Mesenchymal stem cell (in vitro differentiated cells and primary cell): ENCODE measurements at regions not wholly inside any gene's neighbourhood (a gene's known extent, or its start where the extent isn't known, plus 50 kb on each side); places are given as distances from the start of the nearest gene placed in this dataset.

Experiments used
- DNase-seq: peaks from one replicate; pipeline ENCODE4 v3.0.0-alpha.2; 2013
- H2AFZ ChIP-seq: one replicate; pipeline ENCODE4 v1.6.1; 2013; ENCODE audit warnings: low read depth, mild to moderate bottlenecking, control low read depth, inconsistent platforms, low read length, moderate library complexity
- H2AK5ac ChIP-seq: 2 replicates; pipeline ENCODE4 v1.6.1; 2013; ENCODE audit warnings: low read length, moderate library complexity, mild to moderate bottlenecking, inconsistent platforms; ENCODE audit not compliant: severe bottlenecking
- H2BK120ac ChIP-seq: one replicate; pipeline ENCODE4 v1.6.1; 2013; ENCODE audit warnings: low read depth, mild to moderate bottlenecking, inconsistent platforms, low read length, moderate library complexity
- H2BK12ac ChIP-seq, 2 experiments: one replicate each; pipeline ENCODE4 v1.6.1; 2013; ENCODE audit warnings: inconsistent platforms in 2 of 2, low read length in 2 of 2, mild to moderate bottlenecking in 2 of 2, moderate library complexity in 2 of 2, control low read depth in 1 of 2
- H2BK15ac ChIP-seq: one replicate; pipeline ENCODE4 v1.6.1; 2013; ENCODE audit warnings: mild to moderate bottlenecking, low read depth, inconsistent platforms; ENCODE audit not compliant: poor library complexity, severe bottlenecking
- H2BK5ac ChIP-seq: 2 replicates; pipeline ENCODE4 v1.6.1; 2013; ENCODE audit warnings: low read depth, mild to moderate bottlenecking, low read length, control low read depth, inconsistent platforms; ENCODE audit not compliant: poor library complexity, severe bottlenecking
- H3K14ac ChIP-seq, 2 experiments: one replicate each; pipeline ENCODE4 v1.6.1; 2013; ENCODE audit warnings: inconsistent platforms in 2 of 2, low read length in 2 of 2, control low read depth in 1 of 2, mild to moderate bottlenecking in 1 of 2, moderate library complexity in 1 of 2
- H3K18ac ChIP-seq, 2 experiments: one replicate each; pipeline ENCODE4 v1.6.1; 2013; ENCODE audit warnings: inconsistent platforms in 2 of 2, low read length in 2 of 2, control low read depth in 1 of 2, low read depth in 1 of 2, mild to moderate bottlenecking in 1 of 2
- H3K23ac ChIP-seq, 2 experiments: one replicate each; pipeline ENCODE4 v1.6.1; 2013; ENCODE audit warnings: inconsistent platforms in 2 of 2, low read length in 2 of 2, mild to moderate bottlenecking in 2 of 2, moderate library complexity in 2 of 2, control low read depth in 1 of 2
- H3K27ac ChIP-seq: 2 replicates; pipeline ENCODE4 v1.5.1; 2013; ENCODE audit warnings: mild to moderate bottlenecking, moderate library complexity, low read length, control low read depth, inconsistent platforms; ENCODE audit not compliant: poor library complexity, severe bottlenecking
- H3K27me3 ChIP-seq, 2 experiments: 2 replicates each; pipeline versions ENCODE4 v1.6.1 to v1.7.0; 2013; ENCODE audit warnings: low read length in 2 of 2, mild to moderate bottlenecking in 2 of 2, moderate library complexity in 2 of 2, control low read depth in 1 of 2, inconsistent platforms in 1 of 2; ENCODE audit not compliant: control insufficient read depth in 1 of 2, insufficient read depth in 1 of 2
- H3K36me3 ChIP-seq, 2 experiments: 2 replicates each; pipeline versions ENCODE4 v1.6.1 to v1.7.0; 2013; ENCODE audit warnings: low read length in 2 of 2, control low read depth in 1 of 2, inconsistent platforms in 1 of 2, low read depth in 1 of 2, mild to moderate bottlenecking in 1 of 2; ENCODE audit not compliant: insufficient read depth in 2 of 2, control insufficient read depth in 1 of 2
- H3K4ac ChIP-seq, 2 experiments: one replicate each; pipeline ENCODE4 v1.6.1; 2013; ENCODE audit warnings: inconsistent platforms in 2 of 2, low read length in 2 of 2, mild to moderate bottlenecking in 2 of 2, moderate library complexity in 2 of 2, control low read depth in 1 of 2, low read depth in 1 of 2
- H3K4me1 ChIP-seq: 2 replicates; pipeline ENCODE4 v1.6.1; 2013; ENCODE audit warnings: low read depth, low read length, control low read depth; ENCODE audit not compliant: control insufficient read depth, insufficient read depth
- H3K4me2 ChIP-seq: 2 replicates; pipeline ENCODE4 v1.6.1; 2013; ENCODE audit warnings: low read length, mild to moderate bottlenecking, inconsistent platforms; ENCODE audit not compliant: poor library complexity, severe bottlenecking
- H3K4me3 ChIP-seq, 2 experiments: 2 replicates each; pipeline versions ENCODE4 v1.5.1 to v1.7.0; 2013; ENCODE audit warnings: low read length in 2 of 2, mild to moderate bottlenecking in 2 of 2, control low read depth in 1 of 2, low read depth in 1 of 2; ENCODE audit not compliant: insufficient read depth in 1 of 2
- H3K79me1 ChIP-seq: replicated peaks from 2 replicates; pipeline ENCODE4 v1.6.1; 2013; ENCODE audit warnings: mild to moderate bottlenecking, control low read depth, low read length, inconsistent platforms; ENCODE audit not compliant: poor library complexity, severe bottlenecking
- H3K9ac ChIP-seq: 2 replicates; pipeline ENCODE4 v1.7.0; 2013; ENCODE audit warnings: mild to moderate bottlenecking, low read length, moderate library complexity
- H3K9me3 ChIP-seq: 2 replicates; pipeline ENCODE4 v1.7.0; 2013; ENCODE audit warnings: mild to moderate bottlenecking, low read length; ENCODE audit not compliant: control insufficient read depth
- H4K8ac ChIP-seq: one replicate; pipeline ENCODE4 v1.6.1; 2013; ENCODE audit warnings: inconsistent platforms, mild to moderate bottlenecking, low read length, moderate library complexity
- H4K91ac ChIP-seq: one replicate; pipeline ENCODE4 v1.6.1; 2013; ENCODE audit warnings: mild to moderate bottlenecking, low read length, inconsistent platforms
- WGBS: methylation state at CpG from one replicate; pipeline ENCODE4 v1.1.7; 2013; ENCODE audit warnings: mixed read lengths; 5-methylcytosine and 5-hydroxymethylcytosine counted together

DNA sequence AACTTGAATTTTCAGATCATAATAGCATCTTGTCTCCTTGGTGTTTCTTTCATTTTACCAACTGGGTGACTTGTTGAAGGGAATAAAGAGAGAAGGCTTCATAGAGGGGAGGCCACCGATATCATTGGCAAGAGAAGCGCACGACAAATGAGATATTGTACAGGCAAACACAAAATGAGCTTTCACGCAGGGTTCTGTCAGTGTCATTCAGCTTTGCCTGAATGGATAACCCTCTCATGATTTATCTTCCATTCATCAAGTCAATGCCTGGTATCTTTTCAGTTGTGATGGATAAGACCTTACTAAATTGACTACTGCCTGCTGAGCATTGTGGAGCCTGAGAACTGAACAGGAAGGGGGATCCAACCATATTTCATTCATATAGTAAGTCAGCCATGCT, 188.6 kb upstream of the EPHA3 start:
- DNase-seq, result no peak
- no peaks in the 10 kb centered on the region for H3K4me1 ChIP-seq
- no peak overlapping the region for H3K4ac ChIP-seq
- no peak overlapping the region for H2AK5ac ChIP-seq
- no peak overlapping the region for H3K4me3 ChIP-seq
- H3K4me2 ChIP-seq, result no peak overlapping the region
- no peak overlapping the region for H2BK12ac ChIP-seq
- no peaks in the 10 kb centered on the region for H3K79me1 ChIP-seq
- no peak overlapping the region for H4K91ac ChIP-seq
- H3K9ac ChIP-seq, result no peak overlapping the region
- H3K18ac ChIP-seq, result no peak overlapping the region
- H2AFZ ChIP-seq, result no peak overlapping the region
- no peak overlapping the region for H3K23ac ChIP-seq
- H3K9me3 ChIP-seq, result no peaks in the 10 kb centered on the region
- H3K14ac ChIP-seq, result no peak overlapping the region
- no peaks in the 10 kb centered on the region for H3K27me3 ChIP-seq
- no peak overlapping the region for H2BK15ac ChIP-seq
- no peak overlapping the region for H2BK120ac ChIP-seq
- H2BK5ac ChIP-seq, result no peak overlapping the region
- no peak overlapping the region for H4K8ac ChIP-seq
- no peaks in the 10 kb centered on the region for H3K36me3 ChIP-seq
- WGBS, result 100% methylated on average over 1 of the region's 4 CpGs
- H3K27ac ChIP-seq, result no peak overlapping the region

DNA sequence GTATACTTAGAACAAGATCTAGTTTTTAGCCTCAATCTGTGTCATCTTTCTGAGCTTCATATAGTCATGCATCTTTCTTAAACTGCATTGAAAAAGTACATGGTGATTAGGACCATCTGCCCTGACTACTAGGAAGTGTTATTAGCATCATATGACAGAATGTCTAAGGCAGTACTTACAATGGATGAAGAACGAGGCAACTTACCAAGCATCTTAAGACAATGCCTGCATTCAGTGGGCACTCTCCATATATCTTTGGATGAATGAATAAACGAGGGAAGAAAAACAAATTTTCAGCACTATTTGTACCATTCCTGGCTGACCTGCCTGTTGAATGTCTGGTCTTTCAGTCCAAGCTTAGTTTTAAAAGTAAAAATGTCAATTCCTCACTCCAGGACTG, 185.4 kb upstream of the EPHA3 start:
- no peak overlapping the region for H2BK15ac ChIP-seq
- no peak overlapping the region for H2BK120ac ChIP-seq
- H2AFZ ChIP-seq, result no peak overlapping the region
- DNase-seq, result no peak
- H3K9me3 ChIP-seq, result no peaks in the 10 kb centered on the region
- H3K14ac ChIP-seq, result no peak overlapping the region
- H3K36me3 ChIP-seq, result no peaks in the 10 kb centered on the region
- WGBS, result 51% methylated on average over 2 of the region's 2 CpGs
- no peak overlapping the region for H3K4me2 ChIP-seq
- H3K23ac ChIP-seq, result no peak overlapping the region
- no peak overlapping the region for H4K8ac ChIP-seq
- H4K91ac ChIP-seq, result no peak overlapping the region
- H2BK5ac ChIP-seq, result no peak overlapping the region
- no peaks in the 10 kb centered on the region for H3K4me1 ChIP-seq
- no peaks in the 10 kb centered on the region for H3K27me3 ChIP-seq
- no peak overlapping the region for H3K27ac ChIP-seq
- H3K4ac ChIP-seq, result no peak overlapping the region
- no peak overlapping the region for H3K18ac ChIP-seq
- H3K4me3 ChIP-seq, result no peak overlapping the region
- H2AK5ac ChIP-seq, result no peak overlapping the region
- H3K79me1 ChIP-seq, result no peaks in the 10 kb centered on the region
- no peak overlapping the region for H2BK12ac ChIP-seq
- H3K9ac ChIP-seq, result no peak overlapping the region

DNA sequence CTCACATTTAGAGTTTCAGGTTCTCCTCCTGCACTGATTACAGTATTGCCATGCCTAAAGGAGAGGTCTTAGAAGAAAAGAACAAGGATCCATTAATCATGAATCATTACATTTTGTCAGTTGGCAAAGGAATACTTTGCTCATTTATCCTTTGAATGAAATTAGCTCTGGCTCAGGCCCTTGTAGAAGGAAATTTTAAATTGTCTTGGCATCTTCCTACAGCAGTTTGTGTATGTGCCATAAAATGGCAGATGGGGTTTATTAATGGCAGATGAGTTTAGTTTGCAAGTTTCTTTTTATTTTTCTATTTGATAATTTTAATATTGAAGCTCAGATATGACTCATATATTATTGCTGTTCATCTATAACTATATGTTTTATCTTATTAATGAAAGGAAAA, 181.2 kb upstream of the EPHA3 start:
- Histone ChIP-seq H3K4me3 (no peak overlapping the region), H4K8ac (no peak overlapping the region), H3K18ac (no peak overlapping the region), H3K9me3 (no peaks in the 10 kb centered on the region), H3K14ac (no peak overlapping the region), H2AFZ (no peak overlapping the region), H3K4me1 (peaks cover 2% of the 10 kb centered on the region), H3K27me3 (no peaks in the 10 kb centered on the region), H3K9ac (no peak overlapping the region), H3K4ac (no peak overlapping the region), H2BK120ac (no peak overlapping the region), H2BK15ac (no peak overlapping the region), H3K36me3 (no peaks in the 10 kb centered on the region), H2AK5ac (no peak overlapping the region), H3K27ac (no peak overlapping the region), H2BK5ac (no peak overlapping the region), H3K4me2 (no peak overlapping the region), H3K79me1 (no peaks in the 10 kb centered on the region), H2BK12ac (no peak overlapping the region), H3K23ac (no peak overlapping the region), H4K91ac (no peak overlapping the region)
- DNase-seq, result no peak

GRCh38 chr3:88930611-88931010, 176.8 kb upstream of the EPHA3 start:
- H2BK5ac ChIP-seq, result no peak overlapping the region
- no peaks in the 10 kb centered on the region for H3K79me1 ChIP-seq
- H3K23ac ChIP-seq, result no peak overlapping the region
- H3K14ac ChIP-seq, result no peak overlapping the region
- peaks cover 0 to 5% of the 10 kb centered on the region in 2 experiments for H3K27me3 ChIP-seq
- H2BK12ac ChIP-seq, result no peak overlapping the region
- H3K36me3 ChIP-seq, result no peaks in the 10 kb centered on the region
- no peak overlapping the region for H2BK120ac ChIP-seq
- peak overlapping the region; percentile 35 for H3K27ac ChIP-seq
- no peak overlapping the region for H4K8ac ChIP-seq
- H3K4me2 ChIP-seq, result no peak overlapping the region
- no peak overlapping the region for H3K4ac ChIP-seq
- no peak overlapping the region for H2AFZ ChIP-seq
- no peak for DNase-seq
- H3K18ac ChIP-seq, result no peak overlapping the region
- no peak overlapping the region for H2BK15ac ChIP-seq
- no peak overlapping the region for H4K91ac ChIP-seq
- H3K9ac ChIP-seq, result no peak overlapping the region
- 100% methylated on average over 1 of the region's 1 CpG for WGBS
- H3K9me3 ChIP-seq, result no peaks in the 10 kb centered on the region
- no peak overlapping the region for H3K4me3 ChIP-seq
- peaks cover 2% of the 10 kb centered on the region for H3K4me1 ChIP-seq
- no peak overlapping the region for H2AK5ac ChIP-seq
